IMR-90 (cell line): ENCODE measurements at regions not wholly inside any gene's neighbourhood (a gene's known extent, or its start where the extent isn't known, plus 50 kb on each side); places are given as distances from the start of the nearest gene placed in this dataset.
"Not testable (repeated sequence)": the region's sequence is repeated elsewhere in the genome, so short reads cannot be mapped to it uniquely, and the experiment has no call there.

ENCODE experiments used
- ATAC-seq: fragments of 200-7000 bp; cut with Tn5 transposase; 2 replicates; pipeline ENCODE4 v1.9.1; 2020; ENCODE audit warnings: low read depth, mild to moderate bottlenecking, moderate library complexity
- BruUV-seq: library from RNA; stranded (reverse); fragments of 400-500 nt; replicated peaks from 2 replicates; lab custom pipeline; 2021; lab: Mats Ljungman, UMichigan
- CTCF ChIA-PET: fragments of 300-600 bp; formaldehyde crosslinking; extraction: SDS; loops from one replicate; lab custom pipeline; 2021; ENCODE audit warnings: antibody characterized with exemption; lab: Yijun Ruan, JAX
- POLR2A ChIA-PET: fragments of 300-600 bp; sonication (Branson Sonifier 250); formaldehyde crosslinking; loops from one replicate; lab custom pipeline; 2022; ENCODE audit warnings: antibody characterized with exemption; ENCODE audit not compliant: unreplicated experiment; lab: Charles Lee
- DNase-seq: peaks from one replicate; pipeline ENCODE4 v3.0.0; 2013
- H2AFZ ChIP-seq: replicated peaks from 2 replicates; pipeline ENCODE3; 2013; ENCODE audit warnings: low read length, mild to moderate bottlenecking; ENCODE audit not compliant: poor library complexity
- H2AK5ac ChIP-seq: 2 replicates; pipeline ENCODE4 v1.6.1; 2013; ENCODE audit warnings: low read depth, low read length, inconsistent platforms
- H2AK9ac ChIP-seq: replicated peaks from 2 replicates; pipeline ENCODE3; 2013; ENCODE audit warnings: mild to moderate bottlenecking, low read depth, low read length, moderate library complexity; ENCODE audit not compliant: poor library complexity
- H2BK120ac ChIP-seq: 2 replicates; pipeline ENCODE4 v1.6.1; 2013; ENCODE audit warnings: low read depth, low read length, inconsistent platforms
- H2BK15ac ChIP-seq: 3 replicates; pipeline ENCODE4 v1.6.1; 2013; ENCODE audit warnings: low read depth, low read length, inconsistent platforms
- H2BK20ac ChIP-seq: 2 replicates; pipeline ENCODE4 v1.6.1; 2013; ENCODE audit warnings: low read depth, mild to moderate bottlenecking, inconsistent platforms, low read length, moderate library complexity
- H2BK5ac ChIP-seq: 2 replicates; pipeline ENCODE4 v1.6.1; 2013; ENCODE audit warnings: mild to moderate bottlenecking, low read depth, low read length, inconsistent platforms; ENCODE audit not compliant: poor library complexity, severe bottlenecking
- H3K14ac ChIP-seq: replicated peaks from 2 replicates; pipeline ENCODE4 v1.6.1; 2013; ENCODE audit warnings: low read depth, low read length, inconsistent platforms
- H3K18ac ChIP-seq: 2 replicates; pipeline ENCODE4 v1.6.1; 2013; ENCODE audit warnings: low read depth, low read length, control low read depth
- H3K23ac ChIP-seq: 2 replicates; pipeline ENCODE4 v1.6.1; 2013; ENCODE audit warnings: low read depth, low read length, inconsistent platforms
- H3K27ac ChIP-seq: 2 replicates; pipeline ENCODE4 v1.5.1; 2013; ENCODE audit warnings: mild to moderate bottlenecking, control low read depth, low read length; ENCODE audit not compliant: insufficient read depth
- H3K27me3 ChIP-seq: 2 replicates; pipeline ENCODE4 v1.6.1; 2013; ENCODE audit warnings: low read length; ENCODE audit not compliant: control insufficient read depth, insufficient read depth
- H3K36me3 ChIP-seq: 2 replicates; pipeline ENCODE4 v1.6.1; 2013; ENCODE audit warnings: low read length, mixed read lengths; ENCODE audit not compliant: control insufficient read depth, insufficient read depth
- H3K4ac ChIP-seq: 2 replicates; pipeline ENCODE4 v1.6.1; 2013; ENCODE audit warnings: low read depth, low read length, inconsistent platforms
- H3K4me1 ChIP-seq: 2 replicates; pipeline ENCODE4 v1.6.1; 2013; ENCODE audit warnings: low read length, mixed read lengths; ENCODE audit not compliant: control insufficient read depth, insufficient read depth
- H3K4me2 ChIP-seq: 2 replicates; pipeline ENCODE4 v1.6.1; 2013; ENCODE audit warnings: low read depth, mild to moderate bottlenecking, control low read depth, low read length, moderate library complexity
- H3K4me3 ChIP-seq: 2 replicates; pipeline ENCODE4 v1.5.1; 2013; ENCODE audit warnings: low read depth, mild to moderate bottlenecking, control low read depth, low read length, moderate library complexity; ENCODE audit not compliant: insufficient read depth
- H3K56ac ChIP-seq: 2 replicates; pipeline ENCODE4 v1.6.1; 2013; ENCODE audit warnings: low read length, inconsistent platforms; ENCODE audit not compliant: insufficient read depth; ENCODE audit errors: extremely low read depth
- H3K79me1 ChIP-seq, 2 experiments: 2 replicates each; pipeline ENCODE4 v1.6.1; 2013; ENCODE audit warnings: low read length in 2 of 2, inconsistent platforms in 1 of 2, low read depth in 1 of 2
- H3K9ac ChIP-seq: 2 replicates; pipeline ENCODE4 v1.6.1; 2013; ENCODE audit warnings: low read depth, low read length, control low read depth
- H3K9me1 ChIP-seq: 2 replicates; pipeline ENCODE4 v1.6.1; 2013; ENCODE audit warnings: low read length, inconsistent platforms; ENCODE audit not compliant: insufficient read depth
- H3K9me3 ChIP-seq: 2 replicates; pipeline ENCODE4 v1.6.1; 2013; ENCODE audit warnings: low read length; ENCODE audit not compliant: control insufficient read depth, insufficient read depth
- H4K20me1 ChIP-seq: 2 replicates; pipeline ENCODE4 v1.6.1; 2013; ENCODE audit warnings: low read length, inconsistent platforms; ENCODE audit not compliant: insufficient read depth
- H4K5ac ChIP-seq: 2 replicates; pipeline ENCODE4 v1.6.1; 2013; ENCODE audit warnings: mild to moderate bottlenecking, low read depth, low read length, control low read depth
- H4K8ac ChIP-seq, 2 experiments: 2 replicates each; pipeline ENCODE4 v1.6.1; 2013; ENCODE audit warnings: low read depth in 2 of 2, low read length in 2 of 2, control low read depth in 1 of 2, inconsistent platforms in 1 of 2
- H4K91ac ChIP-seq: 2 replicates; pipeline ENCODE4 v1.6.1; 2013; ENCODE audit warnings: low read depth, low read length, inconsistent platforms; ENCODE audit not compliant: insufficient read depth
- BHLHE40 ChIP-seq: fragments of 150-350 bp; IDR thresholded peaks from 2 replicates; pipeline ENCODE4 v1.6.1; 2016; ENCODE audit warnings: mild to moderate bottlenecking, low read depth, low read length
- CHD1 ChIP-seq: IDR thresholded peaks from 2 replicates; pipeline ENCODE4 v1.6.1; 2012; ENCODE audit warnings: low read depth, low read length, improper control_type of control experiment
- FOS ChIP-seq: fragments of 150-350 bp; IDR thresholded peaks from 2 replicates; pipeline ENCODE4 v1.6.1; 2016; ENCODE audit warnings: low read depth, low read length
- MXI1 ChIP-seq: IDR thresholded peaks from 2 replicates; pipeline ENCODE4 v1.6.1; 2012; ENCODE audit warnings: low read depth, mild to moderate bottlenecking, low read length, moderate library complexity, borderline replicate concordance
- RCOR1 ChIP-seq: IDR thresholded peaks from 2 replicates; pipeline ENCODE4 v1.6.1; 2012; ENCODE audit warnings: mild to moderate bottlenecking, low read length, improper control_type of control experiment; ENCODE audit not compliant: insufficient replicate concordance
- RFX5 ChIP-seq: IDR thresholded peaks from 2 replicates; pipeline ENCODE4 v1.8.0; 2012; ENCODE audit warnings: low read depth, mild to moderate bottlenecking, low read length, moderate library complexity
- WGBS, 2 experiments: methylation state at CpG; one replicate each; pipeline versions ENCODE4 v1.1.5 to v1.1.7; 2013; ENCODE audit warnings: missing lambda C conversion rate in 2 of 2; ENCODE audit not compliant: insufficient read length in 1 of 2; ENCODE audit errors: extremely low coverage in 2 of 2; 5-methylcytosine and 5-hydroxymethylcytosine counted together
- dilution Hi-C: fragments of 300-500 bp; cut with HindIII; formaldehyde crosslinking; loops from one replicate; pipeline ENCODE4 v1.14.3; 2018; ENCODE audit warnings: low sequenced_read_pairs; ENCODE audit not compliant: unreplicated experiment
- in situ Hi-C: fragments of 300-500 bp; cut with MboI; formaldehyde crosslinking; loops from 3 replicates; pipeline ENCODE4 v1.14.3; 2019; ENCODE audit warnings: low sequenced_read_pairs, inconsistent platforms, mixed read lengths
- intact Hi-C: fragments of 100-400 bp; cut with micrococcal nuclease; formaldehyde crosslinking; loops from 2 replicates; pipeline ENCODE4 v1.10.0; 2022
- TF ChIP-seq, protein P1 (sequence below): fragments of 150-350 bp; IDR thresholded peaks from 2 replicates; pipeline ENCODE4 v1.6.1; 2016; ENCODE audit warnings: low read depth, mild to moderate bottlenecking, low read length, moderate library complexity, borderline replicate concordance

DNA sequence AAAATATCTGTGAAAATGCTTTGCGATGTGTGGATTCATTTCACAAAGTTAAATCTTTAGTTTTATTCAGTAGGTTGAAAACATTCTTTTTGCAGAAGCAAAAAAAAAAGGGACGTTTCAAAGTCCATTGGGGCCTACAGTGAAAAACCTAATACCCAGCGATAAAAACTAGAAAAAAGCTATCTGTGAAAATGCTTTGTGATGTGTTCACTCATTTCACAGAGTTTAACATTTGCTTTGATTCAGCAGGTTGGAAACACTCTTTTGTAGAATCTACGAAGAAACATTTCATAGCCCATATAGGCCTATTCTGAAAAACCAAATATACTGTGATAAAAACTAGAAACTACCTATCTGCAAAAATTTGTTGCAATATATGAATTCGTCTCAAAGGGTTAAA lies 113.6 kb upstream of the WSB1 start:
- Histone ChIP-seq H3K79me1 (no peaks in the 10 kb centered on the region), H2BK5ac (no peak overlapping the region), H3K9me3 (no peaks in the 10 kb centered on the region), H2AFZ (no peak overlapping the region), H3K4me3 (no peak overlapping the region), H2BK15ac (no peak overlapping the region), H3K56ac (no peak overlapping the region), H2AK9ac (no peak overlapping the region), H3K4me2 (no peak overlapping the region), H4K91ac (no peak overlapping the region), H4K20me1 (no peaks in the 10 kb centered on the region), H3K27me3 (no peaks in the 10 kb centered on the region), H4K5ac (no peak overlapping the region), H3K27ac (no peak overlapping the region), H2BK20ac (no peak overlapping the region), H3K4me1 (no peaks in the 10 kb centered on the region), H3K36me3 (no peaks in the 10 kb centered on the region), H2AK5ac (no peak overlapping the region), H3K23ac (no peak overlapping the region), H2BK120ac (no peak overlapping the region), H3K4ac (no peak overlapping the region), H3K14ac (no peak overlapping the region), H4K8ac (no peak overlapping the region), H3K18ac (no peak overlapping the region), H3K9me1 (no peaks in the 10 kb centered on the region), H3K9ac (no peak overlapping the region)
- intact Hi-C loops (no loop called here), in situ Hi-C loops (no loop called here), dilution Hi-C loops (no loop called here)
- no CpG with 5 or more reads among the region's 5 CpGs for WGBS, 2 experiments
- no peak for TF ChIP-seq RFX5
- TF ChIP-seq RCOR1 = no peak
- TF ChIP-seq BHLHE40 = no peak
- no peak for TF ChIP-seq CHD1
- TF ChIP-seq, protein P1, sequence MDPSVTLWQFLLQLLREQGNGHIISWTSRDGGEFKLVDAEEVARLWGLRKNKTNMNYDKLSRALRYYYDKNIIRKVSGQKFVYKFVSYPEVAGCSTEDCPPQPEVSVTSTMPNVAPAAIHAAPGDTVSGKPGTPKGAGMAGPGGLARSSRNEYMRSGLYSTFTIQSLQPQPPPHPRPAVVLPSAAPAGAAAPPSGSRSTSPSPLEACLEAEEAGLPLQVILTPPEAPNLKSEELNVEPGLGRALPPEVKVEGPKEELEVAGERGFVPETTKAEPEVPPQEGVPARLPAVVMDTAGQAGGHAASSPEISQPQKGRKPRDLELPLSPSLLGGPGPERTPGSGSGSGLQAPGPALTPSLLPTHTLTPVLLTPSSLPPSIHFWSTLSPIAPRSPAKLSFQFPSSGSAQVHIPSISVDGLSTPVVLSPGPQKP = no peak
- no peak for TF ChIP-seq FOS
- no peak for TF ChIP-seq MXI1
- no TSS peak for BruUV-seq
- ATAC-seq = no peak
- ChIA-PET POLR2A (no interaction called here), CTCF (interaction anchor here (1.1 kb wide), 1 partner anchor 17 kb away, joined by 3 read pairs; no protein-coding TSS in a partner anchor)
- DNase-seq = no peak

DNA sequence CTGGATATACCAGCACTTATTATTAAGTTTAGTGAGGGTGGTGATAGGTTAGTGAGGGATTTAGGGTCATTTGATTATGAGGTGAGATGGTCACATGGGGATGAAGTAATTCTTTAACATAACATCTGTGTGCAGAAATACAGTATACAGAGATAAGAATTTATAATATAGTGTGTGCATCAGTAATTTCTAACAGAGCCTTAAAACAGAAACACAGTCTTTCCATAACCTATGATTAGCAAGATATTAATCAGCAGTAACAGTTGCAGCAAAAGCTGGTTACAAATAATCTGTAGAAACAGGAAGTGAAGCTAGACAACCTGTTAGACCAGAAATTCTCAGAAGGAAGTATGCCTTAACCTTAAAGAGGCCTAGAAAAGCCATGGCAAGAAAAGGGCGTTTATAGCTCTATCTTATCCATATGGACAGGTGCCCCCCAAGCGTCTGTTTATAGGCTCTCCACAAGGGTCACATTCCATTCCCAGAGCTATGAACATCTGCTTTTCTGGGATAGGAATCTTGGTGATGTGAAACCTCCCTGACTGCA lies 112.5 kb upstream of the WSB1 start:
- H4K20me1 ChIP-seq, H4K8ac ChIP-seq, H3K9me1 ChIP-seq, H3K18ac ChIP-seq, H2BK5ac ChIP-seq, H3K14ac ChIP-seq, H3K36me3 ChIP-seq, in situ Hi-C loops, H2AK9ac ChIP-seq, H3K4me3 ChIP-seq, H3K4me2 ChIP-seq, H3K27ac ChIP-seq, H2BK20ac ChIP-seq, H4K5ac ChIP-seq, H3K56ac ChIP-seq, H3K27me3 ChIP-seq, dilution Hi-C loops, H2BK120ac ChIP-seq, H3K23ac ChIP-seq, BruUV-seq, H3K9me3 ChIP-seq, H2BK15ac ChIP-seq, H2AFZ ChIP-seq, H2AK5ac ChIP-seq, DNase-seq, H3K4me1 ChIP-seq, POLR2A ChIA-PET, H3K79me1 ChIP-seq, H3K9ac ChIP-seq, intact Hi-C loops, H4K91ac ChIP-seq, H3K4ac ChIP-seq, ATAC-seq: not testable (repeated sequence)
- WGBS, 2 experiments = no CpG with 5 or more reads among the region's 2 CpGs
- CTCF ChIA-PET = interaction anchor here (1.1 kb wide), 1 partner anchor 16 kb away, joined by 3 read pairs; no protein-coding TSS in a partner anchor
